ENCODE measurements at regions not wholly inside any gene's neighbourhood (a gene's known extent, or its start where the extent isn't known, plus 50 kb on each side); places are given as distances from the start of the nearest gene placed in this dataset.

DNA sequence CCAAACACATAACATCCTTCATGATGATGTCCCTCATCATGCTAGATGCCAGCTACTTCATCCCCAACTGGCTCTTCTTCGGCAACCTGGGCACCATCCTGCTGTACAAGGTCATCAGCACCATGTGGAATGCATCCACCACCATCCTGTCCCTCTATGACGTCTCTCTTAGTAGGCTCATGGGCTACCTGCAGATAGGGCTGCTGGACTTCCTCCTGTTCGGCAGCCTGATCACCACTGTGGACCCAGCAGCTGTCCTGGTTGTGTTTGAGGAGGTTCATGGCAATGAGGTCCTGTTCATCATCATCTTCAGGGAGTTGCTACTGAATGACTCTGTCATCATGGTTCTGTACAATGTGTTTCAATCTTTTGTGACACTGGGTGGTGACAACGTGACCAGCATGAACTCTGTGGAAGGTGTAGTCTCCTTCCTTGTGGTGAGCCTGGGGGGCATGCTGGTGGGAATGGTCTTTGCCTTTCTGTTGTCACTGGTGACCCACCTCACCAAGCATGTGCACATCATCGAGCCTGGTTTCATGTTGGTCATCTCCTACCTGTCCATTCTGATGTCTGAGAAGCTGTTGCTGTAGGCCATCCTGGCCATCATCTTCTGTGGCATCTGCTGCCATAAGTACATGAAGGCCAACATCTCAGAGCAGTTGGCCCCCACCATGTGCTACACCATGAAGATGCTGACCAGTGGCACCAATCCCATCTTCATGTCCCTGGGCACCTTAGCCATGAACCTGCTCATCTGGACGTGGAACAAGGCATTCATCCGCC lies 120.7 kb upstream of the SERPIND1 start:
- Histone ChIP-seq H3K36me3 (replicated peaks; ENCODE audit: low read depth, low read length) (no peaks in the 10 kb centered on the region), H3K9ac (ENCODE audit: low read length) (no peak overlapping the region), H3K9me3 (ENCODE audit: insufficient read depth, low read length) (no peaks in the 10 kb centered on the region), H3K27me3 (ENCODE audit: low read depth, low read length) (peaks cover 14% of the 10 kb centered on the region), H3K4me1 (ENCODE audit: low read length) (no peaks in the 10 kb centered on the region), H3K4me2 (ENCODE audit: low read length) (no peak overlapping the region), H3K79me2 (ENCODE audit: low read length) (no peaks in the 10 kb centered on the region), H3K4me3 (ENCODE audit: low read length) (no peak overlapping the region), H4K20me1 (ENCODE audit: insufficient read depth, low read length) (0 out of 2 replicates have a peak, but pooled peaks cover 3% of the 10 kb centered on the region), H2AFZ (ENCODE audit: low read depth, low read length) (no peak overlapping the region), H3K27ac (ENCODE audit: low read length) (no peak overlapping the region)
- no peak for TF ChIP-seq EZH2phosphoT487 (IDR thresholded peaks at IDR 0.05; ENCODE audit: low read depth)
- TF ChIP-seq, protein P1, sequence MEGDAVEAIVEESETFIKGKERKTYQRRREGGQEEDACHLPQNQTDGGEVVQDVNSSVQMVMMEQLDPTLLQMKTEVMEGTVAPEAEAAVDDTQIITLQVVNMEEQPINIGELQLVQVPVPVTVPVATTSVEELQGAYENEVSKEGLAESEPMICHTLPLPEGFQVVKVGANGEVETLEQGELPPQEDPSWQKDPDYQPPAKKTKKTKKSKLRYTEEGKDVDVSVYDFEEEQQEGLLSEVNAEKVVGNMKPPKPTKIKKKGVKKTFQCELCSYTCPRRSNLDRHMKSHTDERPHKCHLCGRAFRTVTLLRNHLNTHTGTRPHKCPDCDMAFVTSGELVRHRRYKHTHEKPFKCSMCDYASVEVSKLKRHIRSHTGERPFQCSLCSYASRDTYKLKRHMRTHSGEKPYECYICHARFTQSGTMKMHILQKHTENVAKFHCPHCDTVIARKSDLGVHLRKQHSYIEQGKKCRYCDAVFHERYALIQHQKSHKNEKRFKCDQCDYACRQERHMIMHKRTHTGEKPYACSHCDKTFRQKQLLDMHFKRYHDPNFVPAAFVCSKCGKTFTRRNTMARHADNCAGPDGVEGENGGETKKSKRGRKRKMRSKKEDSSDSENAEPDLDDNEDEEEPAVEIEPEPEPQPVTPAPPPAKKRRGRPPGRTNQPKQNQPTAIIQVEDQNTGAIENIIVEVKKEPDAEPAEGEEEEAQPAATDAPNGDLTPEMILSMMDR (IDR thresholded peaks at IDR 0.05; ENCODE audit: low read depth, low read length): no peak

DNA sequence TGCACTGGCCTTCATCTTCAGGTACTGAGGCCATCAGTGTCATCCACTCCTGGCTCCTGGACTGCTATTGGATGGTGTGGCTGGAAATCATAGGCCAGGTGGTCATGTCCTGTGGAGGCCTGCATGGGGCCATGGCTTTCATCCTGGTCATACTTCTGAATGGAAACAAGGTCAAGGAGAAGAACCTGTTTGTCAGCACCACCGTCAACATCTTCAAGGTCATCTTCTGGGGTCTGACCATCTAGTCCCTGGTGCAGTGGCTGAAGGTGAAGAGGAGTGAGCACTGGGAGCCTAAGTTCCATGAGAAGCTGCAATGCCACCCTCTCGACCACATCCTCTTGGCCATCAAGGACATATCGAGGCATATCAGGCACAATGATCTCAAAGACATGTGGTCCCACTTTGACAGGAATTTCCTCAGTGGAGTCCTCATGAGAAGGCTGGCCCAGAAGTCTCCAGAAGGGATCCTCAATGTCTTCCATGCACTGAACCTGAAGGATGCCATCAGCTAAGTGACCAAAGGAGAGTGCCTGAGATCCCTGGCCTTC lies 120.0 kb upstream of the SERPIND1 start:
- Histone ChIP-seq H3K9me3 (ENCODE audit: insufficient read depth, low read length) (no peaks in the 10 kb centered on the region), H3K4me3 (ENCODE audit: low read length) (no peak overlapping the region), H3K4me2 (ENCODE audit: low read length) (no peak overlapping the region), H3K27me3 (ENCODE audit: low read depth, low read length) (peaks cover 19% of the 10 kb centered on the region), H3K9ac (ENCODE audit: low read length) (no peak overlapping the region), H3K27ac (ENCODE audit: low read length) (no peak overlapping the region), H4K20me1 (ENCODE audit: insufficient read depth, low read length) (0 out of 2 replicates have a peak, but pooled peaks cover 3% of the 10 kb centered on the region), H3K4me1 (ENCODE audit: low read length) (no peaks in the 10 kb centered on the region), H3K79me2 (ENCODE audit: low read length) (no peaks in the 10 kb centered on the region), H2AFZ (ENCODE audit: low read depth, low read length) (no peak overlapping the region), H3K36me3 (replicated peaks; ENCODE audit: low read depth, low read length) (no peaks in the 10 kb centered on the region)
- TF ChIP-seq, protein P1 (IDR thresholded peaks at IDR 0.05; ENCODE audit: low read depth, low read length): no peak
- no peak for TF ChIP-seq EZH2phosphoT487 (IDR thresholded peaks at IDR 0.05; ENCODE audit: low read depth)

DNA sequence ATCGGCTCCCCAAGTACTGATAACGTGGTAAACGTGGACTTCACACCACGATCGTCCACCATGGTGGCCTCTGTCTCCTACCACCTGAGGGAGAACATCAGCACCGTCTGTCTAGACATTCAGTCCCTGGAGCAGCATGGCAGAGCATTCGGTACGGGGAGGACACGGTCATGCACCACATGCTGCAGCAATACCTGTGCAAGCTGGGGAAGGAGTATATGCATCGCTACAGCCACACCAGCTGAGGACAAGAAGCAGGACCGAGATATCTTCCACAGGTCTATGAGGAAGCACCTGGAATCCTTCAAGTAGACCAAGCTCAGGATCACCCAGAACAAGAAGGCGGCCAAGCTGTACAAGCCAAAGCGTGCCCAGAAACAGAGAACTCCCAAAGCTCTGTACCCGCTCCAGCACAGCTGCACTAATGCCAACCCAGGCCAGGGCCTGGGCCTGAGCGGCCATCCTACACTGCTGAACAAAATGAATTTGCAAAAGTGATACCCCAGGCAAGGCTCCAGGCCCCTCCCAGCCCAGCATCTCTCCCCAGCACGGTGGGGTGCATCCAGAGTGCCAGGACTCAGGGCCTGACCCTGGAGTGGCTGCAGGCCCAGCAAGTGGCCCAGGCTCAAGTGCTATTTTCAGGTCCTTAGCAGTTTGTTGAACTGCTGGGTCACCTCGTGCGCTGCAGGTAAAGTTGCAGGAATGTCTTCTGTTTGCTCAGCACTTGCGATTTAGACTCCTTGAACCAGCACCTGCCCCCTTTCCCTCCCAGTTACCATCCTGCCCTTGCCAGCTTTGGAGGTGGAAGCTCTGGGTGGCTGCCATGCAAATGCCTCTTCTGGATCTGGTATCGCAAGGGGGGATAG lies 119.3 kb upstream of the SERPIND1 start:
- H3K4me2 ChIP-seq (ENCODE audit: low read length): no peak overlapping the region
- H3K27me3 ChIP-seq (ENCODE audit: low read depth, low read length): peaks cover 26% of the 10 kb centered on the region
- H3K9ac ChIP-seq (ENCODE audit: low read length): no peak overlapping the region
- H3K27ac ChIP-seq (ENCODE audit: low read length): no peak overlapping the region
- H2AFZ ChIP-seq (ENCODE audit: low read depth, low read length): no peak overlapping the region
- H3K36me3 ChIP-seq (replicated peaks; ENCODE audit: low read depth, low read length): no peaks in the 10 kb centered on the region
- H3K4me1 ChIP-seq (ENCODE audit: low read length): no peaks in the 10 kb centered on the region
- H3K4me3 ChIP-seq (ENCODE audit: low read length): no peak overlapping the region
- TF ChIP-seq, protein P1 (IDR thresholded peaks at IDR 0.05; ENCODE audit: low read depth, low read length): no peak
- no peak for TF ChIP-seq EZH2phosphoT487 (IDR thresholded peaks at IDR 0.05; ENCODE audit: low read depth)
- H3K9me3 ChIP-seq (ENCODE audit: insufficient read depth, low read length): no peaks in the 10 kb centered on the region
- 0 out of 2 replicates have a peak, but pooled peaks cover 3% of the 10 kb centered on the region for H4K20me1 ChIP-seq (ENCODE audit: insufficient read depth, low read length)
- H3K79me2 ChIP-seq (ENCODE audit: low read length): no peaks in the 10 kb centered on the region

DNA sequence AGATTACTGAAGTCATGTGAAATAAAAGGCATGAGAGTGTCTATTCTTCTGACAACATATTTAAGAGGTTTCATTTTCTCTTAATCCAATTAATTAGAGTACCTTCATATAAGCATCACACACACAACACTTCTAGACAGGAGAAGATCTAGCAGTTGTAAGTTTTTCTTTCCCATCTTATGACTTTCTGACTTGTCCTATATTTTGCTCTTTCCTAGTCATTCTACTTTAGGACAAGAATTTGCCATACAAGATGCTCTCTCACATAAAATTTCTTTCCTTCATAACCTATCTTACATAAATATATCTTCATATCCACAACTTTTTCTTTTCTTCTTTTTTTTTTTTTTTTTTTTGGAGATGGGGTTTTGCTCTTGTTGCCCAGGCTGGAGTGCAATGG lies 118.3 kb upstream of the SERPIND1 start:
- TF ChIP-seq, protein P1 (IDR thresholded peaks at IDR 0.05; ENCODE audit: low read depth, low read length): no peak
- no peak for TF ChIP-seq EZH2phosphoT487 (IDR thresholded peaks at IDR 0.05; ENCODE audit: low read depth)
- H4K20me1 ChIP-seq (ENCODE audit: insufficient read depth, low read length): 0 out of 2 replicates have a peak, but pooled peaks cover 3% of the 10 kb centered on the region
- no peaks in the 10 kb centered on the region for H3K4me1 ChIP-seq (ENCODE audit: low read length)
- no peak overlapping the region for H3K27ac ChIP-seq (ENCODE audit: low read length)
- H3K9ac ChIP-seq (ENCODE audit: low read length): no peak overlapping the region
- H3K4me3 ChIP-seq (ENCODE audit: low read length): no peak overlapping the region
- H3K36me3 ChIP-seq (replicated peaks; ENCODE audit: low read depth, low read length): no peaks in the 10 kb centered on the region
- no peak overlapping the region for H3K4me2 ChIP-seq (ENCODE audit: low read length)
- peaks cover 33% of the 10 kb centered on the region for H3K27me3 ChIP-seq (ENCODE audit: low read depth, low read length)
- H3K79me2 ChIP-seq (ENCODE audit: low read length): no peaks in the 10 kb centered on the region
- H2AFZ ChIP-seq (ENCODE audit: low read depth, low read length): no peak overlapping the region
- no peaks in the 10 kb centered on the region for H3K9me3 ChIP-seq (ENCODE audit: insufficient read depth, low read length)

All from OCI-LY3 (cell line).